Psoas muscle (tissue), 7 donors: ENCODE measurements at regions not wholly inside any gene's neighbourhood (a gene's known extent, or its start where the extent isn't known, plus 50 kb on each side); places are given as distances from the start of the nearest gene placed in this dataset.

ENCODE experiments used
- ATAC-seq, 4 donors: fragments of 200-7000 bp; cut with Tn5 transposase; one replicate each; pipeline ENCODE4 v1.9.1; 2020; ENCODE audit warnings: moderate library complexity in 3 of 4, mild to moderate bottlenecking in 2 of 4
- DNase-seq, 2 donors: peaks; one replicate each; pipeline ENCODE4 v3.0.0-alpha.2; 2020
- H3K27ac ChIP-seq: fragments of 200-600 bp; one replicate; pipeline ENCODE4 v1.8.0; 2022
- H3K27me3 ChIP-seq, 3 donors: fragments of 200-600 bp in 1 of 3; one replicate each; pipeline versions ENCODE4 v1.6.1 to v1.8.0; 2013 to 2022; ENCODE audit warnings: low read length in 2 of 3, mild to moderate bottlenecking in 2 of 3, moderate library complexity in 1 of 3; ENCODE audit not compliant: insufficient read depth in 3 of 3
- H3K36me3 ChIP-seq, 2 donors: fragments of 200-600 bp in 1 of 2; one replicate each; pipeline versions ENCODE4 v1.6.1 to v1.8.0; 2013 to 2022; ENCODE audit warnings: low read depth in 1 of 2, mild to moderate bottlenecking in 1 of 2, moderate library complexity in 1 of 2; ENCODE audit not compliant: insufficient read depth in 1 of 2
- H3K4me1 ChIP-seq: fragments of 200-600 bp; one replicate; pipeline ENCODE4 v1.8.0; 2022
- H3K4me3 ChIP-seq: fragments of 200-600 bp; one replicate; pipeline ENCODE4 v1.8.0; 2022; ENCODE audit warnings: mild to moderate bottlenecking
- H3K9me3 ChIP-seq: fragments of 200-600 bp; one replicate; pipeline ENCODE4 v1.8.0; 2022
- WGBS, 3 donors: extraction: QIAGEN DNeasy Blood & Tissue Kit; methylation state at CpG; one replicate each; pipeline versions ENCODE4 v1.1.6 to v1.1.7; 2013; 5-methylcytosine and 5-hydroxymethylcytosine counted together
- intact Hi-C, 2 donors: fragments of 100-400 bp; cut with DNase I; formaldehyde crosslinking; loops; one replicate each; pipeline versions ENCODE4 v1.11.0 to v1.14.2; 2022
- TF ChIP-seq, protein P1 (sequence below): fragments of 200-600 bp; IDR thresholded peaks from one replicate; pipeline ENCODE4 v1.8.0; 2022; ENCODE audit warnings: antibody characterized with exemption
- donor health status: healthy with polysubstance abuse.
- donor health status: DM: no; HTN: no; CAD: no; lungs with moderate emphysema.
- donor health status: Bipolar disorder and iron deficiency.
- donor health status: healthy.
- donor health status: DM: yes; HTN: yes; CAD: no.
- donor health status: DM: no; HTN: no; CAD: no.
- donor health status: DM: yes; HTN: yes; CAD: no.

DNA sequence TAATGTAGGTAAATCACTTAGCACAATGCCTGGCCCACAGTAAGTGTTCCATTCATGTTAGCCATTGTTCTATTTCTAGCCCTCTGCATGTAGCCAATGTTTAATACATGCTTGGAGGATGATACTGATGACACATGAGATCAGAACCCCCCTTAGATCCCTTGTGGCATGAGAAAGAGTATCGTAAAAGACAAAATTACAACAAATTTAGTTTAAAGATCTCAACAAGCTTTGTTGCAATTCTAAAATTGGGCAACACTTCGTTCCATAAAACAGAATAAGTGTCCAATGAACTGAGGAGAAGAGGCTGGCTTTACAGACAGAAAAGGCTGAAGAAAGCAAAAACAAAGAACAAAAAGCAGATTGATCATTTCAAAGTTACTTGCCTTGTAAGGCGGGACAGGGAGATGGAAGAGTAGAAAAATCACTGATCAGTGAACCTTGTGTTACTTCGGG lies 148.7 kb upstream of the SLC1A4 start:
- WGBS, 3 donors = 41 to 58% (median 49%) methylated on average over 4 of the region's 4 CpGs
- peak overlapping the region; percentile 32 for H3K27ac ChIP-seq
- intact Hi-C loops = no loop called here

DNA sequence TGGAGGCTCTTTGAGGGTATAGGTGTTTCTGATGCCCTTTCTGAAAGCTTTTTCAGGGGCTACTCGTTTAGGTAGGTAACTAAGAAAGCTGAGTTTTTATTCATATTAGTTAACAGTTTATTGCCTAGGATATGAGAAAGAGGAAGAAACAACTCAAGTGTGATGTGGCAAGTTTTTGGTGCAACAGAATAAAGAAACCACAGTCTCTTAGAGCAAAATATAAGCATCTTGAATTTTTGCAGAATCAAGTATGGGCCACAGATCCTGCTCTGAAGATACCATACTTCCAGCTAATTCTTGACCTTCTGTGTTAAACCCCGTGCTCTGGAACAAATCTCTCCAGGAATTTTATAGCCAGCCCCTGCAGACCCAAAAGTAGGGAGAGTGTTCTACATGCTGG lies 147.7 kb upstream of the SLC1A4 start:
- intact Hi-C loops = no loop called here
- no peaks in the 10 kb centered on the region for H3K36me3 ChIP-seq
- no peak for ATAC-seq
- no peaks in the 10 kb centered on the region for H3K9me3 ChIP-seq
- no peak overlapping the region for H3K4me3 ChIP-seq
- peaks cover 4% of the 10 kb centered on the region for H3K4me1 ChIP-seq
- no peak overlapping the region for H3K27ac ChIP-seq
- no peaks in the 10 kb centered on the region for H3K27me3 ChIP-seq
- 49 to 57% (median 56%) methylated on average over 2 of the region's 2 CpGs for WGBS, 3 donors
- no peak for DNase-seq
- TF ChIP-seq, protein P1, sequence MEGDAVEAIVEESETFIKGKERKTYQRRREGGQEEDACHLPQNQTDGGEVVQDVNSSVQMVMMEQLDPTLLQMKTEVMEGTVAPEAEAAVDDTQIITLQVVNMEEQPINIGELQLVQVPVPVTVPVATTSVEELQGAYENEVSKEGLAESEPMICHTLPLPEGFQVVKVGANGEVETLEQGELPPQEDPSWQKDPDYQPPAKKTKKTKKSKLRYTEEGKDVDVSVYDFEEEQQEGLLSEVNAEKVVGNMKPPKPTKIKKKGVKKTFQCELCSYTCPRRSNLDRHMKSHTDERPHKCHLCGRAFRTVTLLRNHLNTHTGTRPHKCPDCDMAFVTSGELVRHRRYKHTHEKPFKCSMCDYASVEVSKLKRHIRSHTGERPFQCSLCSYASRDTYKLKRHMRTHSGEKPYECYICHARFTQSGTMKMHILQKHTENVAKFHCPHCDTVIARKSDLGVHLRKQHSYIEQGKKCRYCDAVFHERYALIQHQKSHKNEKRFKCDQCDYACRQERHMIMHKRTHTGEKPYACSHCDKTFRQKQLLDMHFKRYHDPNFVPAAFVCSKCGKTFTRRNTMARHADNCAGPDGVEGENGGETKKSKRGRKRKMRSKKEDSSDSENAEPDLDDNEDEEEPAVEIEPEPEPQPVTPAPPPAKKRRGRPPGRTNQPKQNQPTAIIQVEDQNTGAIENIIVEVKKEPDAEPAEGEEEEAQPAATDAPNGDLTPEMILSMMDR = no peak

More for the DNA sequence above, 148.7 kb upstream of the SLC1A4 start:
- DNase-seq (no peak), ATAC-seq (peak; percentile 79 to 92 (median 89))
- TF ChIP-seq, protein P1 = no peak
- no peaks in the 10 kb centered on the region for H3K27me3 ChIP-seq
- no peaks in the 10 kb centered on the region for H3K9me3 ChIP-seq
- no peaks in the 10 kb centered on the region for H3K36me3 ChIP-seq
- H3K4me3 ChIP-seq = peak overlapping the region; percentile 9
- H3K4me1 ChIP-seq = peaks cover 4% of the 10 kb centered on the region

DNA sequence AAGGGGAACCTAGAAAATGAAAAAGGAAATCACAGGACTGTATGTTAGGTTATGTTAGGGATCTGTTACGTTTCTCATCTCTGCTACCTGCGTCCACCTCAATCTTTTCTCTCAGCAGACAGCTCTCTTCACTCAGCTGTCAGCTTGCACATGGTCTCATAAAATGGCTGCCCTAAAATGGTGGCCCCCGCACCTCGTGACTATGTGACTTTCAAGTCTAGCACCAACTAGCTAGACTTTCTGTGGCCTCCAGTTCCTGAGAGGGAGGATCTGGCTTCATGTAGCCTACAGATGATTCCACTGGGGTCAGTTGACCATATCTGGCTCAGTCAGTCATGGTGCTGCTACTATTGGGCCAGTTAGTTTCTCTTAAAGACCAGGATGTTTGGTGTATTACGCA lies 147.2 kb upstream of the SLC1A4 start:
- 86 to 96% (median 95%) methylated on average over 5 of the region's 5 CpGs for WGBS, 3 donors
- TF ChIP-seq, protein P1 = no peak
- H3K36me3 ChIP-seq = no peaks in the 10 kb centered on the region
- H3K27me3 ChIP-seq = no peaks in the 10 kb centered on the region
- no peak overlapping the region for H3K27ac ChIP-seq
- intact Hi-C loops = no loop called here
- ATAC-seq (no peak), DNase-seq (no peak)
- H3K9me3 ChIP-seq = no peaks in the 10 kb centered on the region
- peaks cover 4% of the 10 kb centered on the region for H3K4me1 ChIP-seq
- H3K4me3 ChIP-seq = no peak overlapping the region

DNA sequence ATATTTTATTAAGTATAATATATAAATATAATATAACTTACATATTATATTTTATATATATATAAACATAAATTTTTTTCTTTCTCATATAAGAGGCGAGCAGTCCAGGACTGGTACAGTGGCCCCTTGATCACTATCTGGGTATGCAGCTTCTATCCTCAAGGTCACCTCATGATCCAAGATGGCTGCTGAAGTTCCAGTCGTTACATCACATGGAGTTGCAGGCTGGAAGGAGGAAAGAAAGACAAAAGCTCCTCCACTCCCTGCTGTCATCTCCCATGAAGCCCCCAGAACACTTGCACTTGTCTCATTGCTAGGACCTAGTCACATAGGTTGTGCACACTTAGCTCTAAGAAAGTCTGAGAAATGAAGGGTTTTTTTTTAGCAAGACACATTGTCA lies 145.1 kb upstream of the SLC1A4 start:
- Histone ChIP-seq H3K27me3 (no peaks in the 10 kb centered on the region), H3K4me3 (no peak overlapping the region), H3K27ac (no peak overlapping the region), H3K4me1 (peaks cover 4% of the 10 kb centered on the region), H3K9me3 (no peaks in the 10 kb centered on the region), H3K36me3 (no peaks in the 10 kb centered on the region)
- TF ChIP-seq, protein P1 = no peak
- no peak for DNase-seq
- 94 to 96% (median 95%) methylated on average over 2 of the region's 2 CpGs for WGBS, 3 donors
- ATAC-seq = no peak
- intact Hi-C loops = no loop called here

DNA sequence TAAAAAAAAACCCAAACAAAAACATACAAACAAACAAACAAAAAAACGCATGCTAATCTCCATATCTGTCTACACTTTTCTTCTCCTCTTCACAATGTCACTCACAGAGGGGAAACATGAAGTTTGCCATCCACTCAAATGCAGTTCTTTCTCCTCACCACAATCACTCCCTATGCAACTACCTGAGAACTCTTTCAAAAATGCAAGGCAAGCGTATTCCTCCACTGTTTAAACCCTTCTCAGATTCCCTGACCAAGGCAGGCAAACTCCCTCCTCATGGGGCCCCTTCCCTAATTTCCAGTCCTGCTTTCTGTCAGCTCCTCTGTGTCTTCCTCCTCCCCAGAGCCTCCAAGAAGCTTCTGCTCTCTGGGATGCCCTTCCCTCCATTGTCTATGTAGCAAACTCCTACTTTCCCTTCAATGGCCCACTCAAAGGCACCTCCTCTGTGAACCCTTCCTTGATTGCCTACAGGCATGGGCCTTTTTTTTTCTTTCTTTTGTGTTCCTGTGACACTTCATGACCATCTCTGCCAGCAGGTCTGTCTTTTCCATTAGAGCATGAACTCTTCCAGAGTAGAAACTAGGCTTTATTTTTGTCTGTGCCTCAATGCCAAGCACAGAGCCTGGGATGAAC lies 143.8 kb upstream of the SLC1A4 start:
- TF ChIP-seq, protein P1 = no peak
- intact Hi-C loops = no loop called here
- ATAC-seq (no peak), DNase-seq (no peak)
- Histone ChIP-seq H3K27me3 (no peaks in the 10 kb centered on the region), H3K4me1 (peaks cover 4% of the 10 kb centered on the region), H3K36me3 (no peaks in the 10 kb centered on the region), H3K4me3 (no peak overlapping the region), H3K27ac (no peak overlapping the region), H3K9me3 (no peaks in the 10 kb centered on the region)
- 91 to 95% (median 93%) methylated on average over 2 of the region's 2 CpGs for WGBS, 3 donors
